ENCODE measurements at regions not wholly inside any gene's neighbourhood (a gene's known extent, or its start where the extent isn't known, plus 50 kb on each side); places are given as distances from the start of the nearest gene placed in this dataset.

- intact Hi-C loops (cut with DNase I), result no loop called here
Observed at GRCh38 chr3:151544164-151544548, 83.3 kb upstream of the IGSF10 start.

DNA sequence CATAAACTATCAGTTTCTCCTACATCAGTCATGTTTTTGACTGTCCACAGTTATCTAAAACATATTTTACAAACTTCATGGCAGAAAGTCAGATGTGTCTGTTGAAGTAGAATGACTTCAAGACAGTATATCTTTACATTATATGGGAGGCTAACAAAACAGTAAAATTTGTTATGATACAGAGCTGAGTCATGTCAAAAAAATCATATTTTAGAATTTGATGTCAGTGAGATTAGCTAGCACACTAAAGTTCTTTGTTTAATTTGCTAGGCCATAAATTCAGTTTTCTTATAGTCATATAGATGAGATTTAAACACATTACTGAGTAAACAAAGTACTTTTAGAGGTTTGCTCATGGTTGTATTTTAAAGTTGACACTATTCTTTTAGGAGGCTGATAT lies 80.3 kb upstream of the IGSF10 start:
- Histone ChIP-seq H3K4me1 (peaks cover 0 to 42% (median 3%) of the 10 kb centered on the region in 3 donors), H3K27ac (no peak overlapping the region), H3K27me3 (no peaks in the 10 kb centered on the region), H3K9me3 (no peaks in the 10 kb centered on the region), H3K4me3 (no peak overlapping the region), H3K36me3 (no peaks in the 10 kb centered on the region)
- TF ChIP-seq CTCF (IDR thresholded peaks at IDR 0.05) (no peak), POLR2A (IDR thresholded peaks at IDR 0.05) (no peak)
- intact Hi-C loops (cut with DNase I), result no loop called here
- no peak for DNase-seq

More at GRCh38 chr3:151544164-151544548, 83.3 kb upstream of the IGSF10 start:
- Histone ChIP-seq H3K27me3 (no peaks in the 10 kb centered on the region), H3K4me1 (peaks cover 0 to 32% (median 3%) of the 10 kb centered on the region in 3 donors), H3K27ac (no peak overlapping the region), H3K9me3 (no peaks in the 10 kb centered on the region), H3K36me3 (no peaks in the 10 kb centered on the region), H3K4me3 (no peak overlapping the region)
- no peak for DNase-seq
- TF ChIP-seq POLR2A (IDR thresholded peaks at IDR 0.05) (no peak), CTCF (IDR thresholded peaks at IDR 0.05) (no peak)

- WGBS, 2 donors, result 61 to 84% methylated on average over 3 of the region's 3 CpGs
- no peak for DNase-seq
- Histone ChIP-seq H3K4me3 (no peak overlapping the region), H3K9me3 (no peaks in the 10 kb centered on the region), H3K27me3 (no peaks in the 10 kb centered on the region), H3K4me1 (peaks cover 0 to 30% (median 0%) of the 10 kb centered on the region in 3 donors), H3K36me3 (no peaks in the 10 kb centered on the region), H3K27ac (peak overlapping the region in 3 of 4 donors; percentile 54 to 61 (median 58))
- intact Hi-C loops (cut with DNase I), result no loop called here
- no peak for TF ChIP-seq CTCF (IDR thresholded peaks at IDR 0.05)
- no peak for TF ChIP-seq POLR2A (IDR thresholded peaks at IDR 0.05)
Observed at GRCh38 chr3:151539599-151539998, 78.7 kb upstream of the IGSF10 start.

GRCh38 chr3:151538456-151539393 lies 77.9 kb upstream of the IGSF10 start:
- no peak for DNase-seq
- H3K27me3 ChIP-seq, result no peaks in the 10 kb centered on the region
- TF ChIP-seq POLR2A (IDR thresholded peaks at IDR 0.05), result no peak
- TF ChIP-seq CTCF (IDR thresholded peaks at IDR 0.05), result no peak
- WGBS, 2 donors, result 30 to 36% methylated on average over 15 of the region's 15 CpGs
- H3K4me1 ChIP-seq, result peaks cover 0 to 22% (median 0%) of the 10 kb centered on the region in 3 donors
- H3K4me3 ChIP-seq, result peak overlapping the region in 1 of 4 donors; percentile 5
- no peaks in the 10 kb centered on the region for H3K36me3 ChIP-seq
- intact Hi-C loops (cut with DNase I), result no loop called here
- H3K27ac ChIP-seq, result peak overlapping the region in 3 of 4 donors; percentile 54 to 61 (median 58)
- no peaks in the 10 kb centered on the region for H3K9me3 ChIP-seq

GRCh38 chr3:151537726-151538125 lies 76.9 kb upstream of the IGSF10 start:
- no peaks in the 10 kb centered on the region for H3K9me3 ChIP-seq
- no peak for DNase-seq
- WGBS, 2 donors, result 55 to 62% methylated on average over 3 of the region's 3 CpGs
- TF ChIP-seq POLR2A (IDR thresholded peaks at IDR 0.05) (no peak), CTCF (IDR thresholded peaks at IDR 0.05) (no peak)
- H3K36me3 ChIP-seq, result no peaks in the 10 kb centered on the region
- H3K27me3 ChIP-seq, result no peaks in the 10 kb centered on the region
- intact Hi-C loops (cut with DNase I), result no loop called here
- no peak overlapping the region for H3K4me3 ChIP-seq
- H3K27ac ChIP-seq, result peak overlapping the region in 2 of 4 donors; percentile 17 to 61
- H3K4me1 ChIP-seq, result peaks cover 0 to 15% (median 0%) of the 10 kb centered on the region in 3 donors
